GM19239 (cell line): ENCODE measurements at regions not wholly inside any gene's neighbourhood (a gene's known extent, or its start where the extent isn't known, plus 50 kb on each side); places are given as distances from the start of the nearest gene placed in this dataset.

Experiments used
- DNase-seq: peaks from one replicate; pipeline ENCODE4 v3.0.0; 2011; ENCODE audit warnings: low spot score; ENCODE audit not compliant: insufficient read length
- FAIRE-seq: peaks from 2 replicates; lab custom pipeline; 2011; peaks lifted over from hg19 to GRCh38; lab: Jason Lieb, UNC

DNA sequence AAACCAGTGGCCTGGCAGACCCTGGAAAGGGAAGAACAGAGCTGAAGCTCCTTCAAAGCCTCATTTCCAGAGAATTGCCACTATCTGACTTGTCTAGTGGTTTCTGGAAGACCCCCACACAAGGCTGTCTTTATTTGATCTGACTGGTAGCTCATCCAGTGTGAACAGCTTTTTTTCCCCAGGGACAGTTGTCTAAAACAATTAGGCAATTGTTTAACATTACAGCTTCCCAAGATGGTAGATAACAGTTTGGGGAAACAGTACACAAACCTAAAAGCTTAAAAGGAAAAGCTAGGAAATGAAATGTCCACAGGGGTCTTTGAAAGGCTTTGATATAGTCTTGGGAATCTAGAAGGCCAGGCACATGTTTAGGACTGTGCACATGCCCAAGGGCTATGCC lies 203.4 kb upstream of the CTBP2 start:
- no peak for FAIRE-seq
- DNase-seq, result no peak

DNA sequence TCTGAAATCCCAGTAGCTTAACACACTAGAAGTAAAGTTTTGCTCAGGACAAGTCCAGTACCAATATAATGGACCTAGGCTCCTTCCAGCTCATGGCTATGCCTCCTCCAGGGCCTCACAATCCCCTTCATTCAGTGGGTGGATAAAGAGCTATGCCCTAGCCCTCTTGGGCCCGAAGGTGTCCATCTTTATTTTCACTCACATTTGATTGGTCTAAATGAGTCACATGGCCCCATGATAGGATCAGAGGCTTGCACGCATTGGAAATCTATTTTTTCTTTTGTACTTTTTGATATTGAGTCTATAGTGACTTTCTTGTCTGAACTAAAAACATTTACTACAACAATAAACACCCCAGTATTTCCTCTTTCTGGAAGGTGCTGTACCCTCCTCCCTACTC lies 202.6 kb upstream of the CTBP2 start:
- no peak for DNase-seq
- no peak for FAIRE-seq

DNA sequence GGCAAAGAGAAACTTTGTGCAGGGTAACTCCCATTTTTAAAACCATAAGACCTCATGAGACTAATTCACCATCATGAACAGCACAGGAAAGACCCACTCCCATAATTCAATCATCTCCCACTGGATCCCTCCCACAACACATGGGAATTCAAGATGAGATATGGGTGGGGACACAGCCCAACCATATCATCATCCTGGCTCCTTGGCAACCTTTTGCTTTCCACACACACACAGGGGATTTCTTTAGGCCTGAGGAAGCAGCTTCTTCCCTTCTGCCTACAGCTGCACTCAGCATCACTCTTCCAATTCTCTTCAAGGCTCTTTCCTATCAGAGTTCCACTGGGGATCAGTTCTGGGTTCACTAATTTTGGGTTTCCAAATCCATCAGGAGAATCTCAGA lies 199.0 kb upstream of the CTBP2 start:
- FAIRE-seq (no peak), DNase-seq (no peak)

DNA sequence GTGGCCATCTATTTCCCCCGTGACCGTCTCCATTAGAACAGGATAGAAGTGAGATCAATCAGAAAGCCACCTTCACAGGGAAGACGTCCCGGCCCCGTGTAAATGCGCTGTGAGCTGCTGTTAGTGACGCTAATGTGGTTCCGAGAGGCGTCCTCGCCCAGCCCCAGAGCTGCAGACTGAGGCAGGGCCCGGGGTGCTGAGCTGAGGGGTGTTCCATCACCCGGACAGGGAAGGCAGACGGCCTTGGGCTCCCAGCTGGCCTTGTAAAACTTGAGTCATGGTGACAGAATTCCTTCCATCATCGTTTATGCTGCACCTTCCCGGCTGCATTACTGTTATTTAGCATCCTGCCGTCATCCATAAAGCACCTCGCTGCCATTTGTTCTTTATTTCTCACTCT lies 195.3 kb upstream of the CTBP2 start:
- FAIRE-seq, result no peak
- no peak for DNase-seq

DNA sequence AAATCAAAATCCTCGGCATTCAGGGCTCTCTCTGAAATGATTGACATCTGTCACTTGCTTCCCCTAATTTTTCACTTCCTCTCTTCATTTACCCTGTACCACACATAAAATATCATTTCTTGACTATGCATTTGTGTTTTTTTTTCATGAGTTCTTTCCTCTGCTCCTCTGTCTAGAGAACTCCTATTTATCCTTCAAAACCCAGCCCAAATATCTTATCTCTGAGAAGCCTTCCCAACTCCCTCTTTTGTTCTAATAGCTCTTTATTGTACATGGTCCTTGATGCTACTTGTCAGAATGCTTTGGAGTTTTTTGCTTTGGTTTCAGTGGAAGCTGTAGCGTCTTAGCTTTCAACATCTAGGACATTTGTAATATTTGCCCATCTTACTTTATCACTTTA lies 190.2 kb upstream of the CTBP2 start:
- DNase-seq (no peak), FAIRE-seq (no peak)

DNA sequence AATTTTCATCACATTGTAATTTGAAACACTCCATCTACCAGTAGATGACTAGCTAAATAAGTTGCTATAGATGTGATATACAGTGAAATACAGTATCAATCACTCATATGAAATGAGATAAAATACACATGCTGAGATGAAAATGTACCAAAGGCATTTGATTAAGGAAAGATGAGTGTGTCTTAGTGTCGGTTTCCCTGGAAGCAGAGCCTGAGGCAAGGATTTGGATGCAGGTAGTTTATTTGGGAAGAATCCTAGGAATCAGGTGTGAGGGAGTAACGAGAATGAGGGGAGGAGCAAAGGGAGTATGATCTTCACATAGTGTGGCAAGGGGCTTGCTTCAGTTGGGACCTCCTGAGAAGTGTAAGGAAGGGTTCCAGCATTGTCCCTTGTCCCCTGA lies 188.2 kb upstream of the CTBP2 start:
- DNase-seq (no peak), FAIRE-seq (no peak)

DNA sequence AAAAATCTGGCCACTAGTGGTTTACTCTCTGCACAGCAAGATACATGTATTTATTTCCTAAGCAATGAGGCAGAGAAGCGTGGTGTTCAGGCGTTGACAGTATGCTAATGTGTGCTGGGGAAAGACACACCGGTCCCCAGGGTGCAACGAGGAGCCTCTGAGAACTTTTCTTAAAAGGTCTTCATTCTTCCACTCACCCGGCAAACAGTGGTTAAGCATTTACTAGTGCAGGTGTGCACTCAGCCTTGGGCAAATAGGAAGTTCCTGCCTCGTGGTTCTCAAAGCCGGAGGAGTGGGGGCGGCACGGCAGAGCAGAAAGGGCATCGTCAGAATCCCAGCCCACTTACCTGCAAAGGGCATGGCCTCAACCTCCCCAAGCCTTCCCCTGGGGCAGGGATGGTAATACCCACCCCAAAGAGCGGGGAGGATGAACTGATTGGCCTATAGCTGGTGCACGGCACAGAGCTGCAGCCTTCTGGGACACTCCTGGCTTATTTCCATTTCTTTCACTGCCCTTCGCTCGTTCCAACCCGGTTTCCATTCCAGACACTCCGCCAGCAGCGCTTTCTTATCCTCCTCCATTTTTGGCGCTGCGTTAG lies 184.3 kb upstream of the CTBP2 start:
- FAIRE-seq, result peak; percentile 42

DNA sequence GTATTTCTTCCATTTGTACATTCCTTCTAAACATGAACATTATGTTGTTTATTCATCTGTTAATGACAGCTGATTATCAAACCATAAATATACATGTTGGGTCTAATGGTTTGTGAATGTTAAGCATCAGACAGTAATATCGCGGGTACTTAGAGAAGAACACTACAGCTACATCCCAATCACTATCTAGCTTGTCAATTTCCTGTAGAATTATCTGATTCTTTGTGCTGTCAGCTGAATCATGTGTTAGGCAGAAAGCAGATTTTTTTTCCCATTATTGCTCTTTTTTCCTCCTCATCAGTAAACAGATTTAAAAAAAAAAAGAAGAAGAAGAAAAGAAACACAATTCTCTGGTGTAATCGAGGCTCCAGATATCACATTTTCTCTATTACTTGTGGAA lies 183.6 kb upstream of the CTBP2 start:
- FAIRE-seq, result no peak
- no peak for DNase-seq

More for the DNA sequence above, 184.3 kb upstream of the CTBP2 start:
- DNase-seq, result peak; percentile 19

DNA sequence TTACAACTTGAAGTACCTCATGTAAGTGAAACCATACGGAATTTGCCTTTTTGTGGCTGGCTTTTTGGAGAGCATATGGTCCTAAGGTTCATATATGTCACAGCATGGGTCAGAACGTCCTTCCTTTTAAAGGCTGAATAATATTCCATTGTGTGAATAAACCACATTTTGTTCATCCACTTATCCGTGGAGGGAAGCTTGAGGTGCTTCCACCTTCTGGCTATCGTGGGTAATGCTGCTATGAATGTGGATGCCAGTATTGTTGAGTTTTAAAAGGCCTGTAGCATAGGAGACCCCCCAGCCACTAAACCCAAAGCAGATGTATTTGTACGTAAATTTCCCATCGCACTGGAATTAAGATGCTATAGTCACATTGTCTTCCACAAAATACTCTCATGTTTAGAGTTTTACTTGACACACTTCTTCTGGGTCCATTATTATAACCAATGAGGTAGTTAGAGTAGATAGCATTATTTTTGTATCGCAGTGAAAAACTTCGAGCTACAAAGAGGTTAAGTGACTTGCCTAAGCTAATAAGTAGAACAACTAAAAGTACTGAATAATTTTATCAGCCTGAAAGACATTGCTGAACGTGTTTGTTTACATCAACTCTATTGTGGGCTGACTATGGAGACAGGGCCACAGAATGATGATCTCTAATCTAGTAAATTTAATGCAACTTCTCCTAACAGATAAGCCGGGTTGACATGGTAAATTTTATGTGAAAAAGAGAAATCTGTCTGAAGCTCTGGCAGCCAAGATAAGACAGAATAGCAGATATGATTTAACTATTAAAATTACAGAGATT lies 183.0 kb upstream of the CTBP2 start:
- FAIRE-seq (no peak), DNase-seq (no peak)

DNA sequence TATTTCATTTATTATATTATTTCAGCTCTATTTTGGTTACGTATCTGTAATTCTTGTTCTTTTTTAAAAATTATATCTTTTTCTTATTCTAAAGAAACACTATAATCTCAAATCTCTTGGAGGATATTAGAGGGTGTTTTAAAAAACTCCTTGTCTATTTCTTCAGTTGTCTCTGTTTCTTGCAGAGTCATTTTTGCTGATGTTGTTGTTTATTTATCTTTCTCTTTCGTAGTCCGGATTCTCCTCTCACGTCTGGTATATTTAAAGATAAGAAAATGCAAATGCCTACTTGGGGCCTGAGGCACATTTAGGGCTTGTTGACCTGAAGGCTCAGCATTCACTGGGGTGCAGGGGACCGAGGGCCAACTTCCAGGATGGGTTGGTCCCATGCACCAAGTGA lies 181.2 kb upstream of the CTBP2 start:
- DNase-seq (no peak), FAIRE-seq (no peak)

DNA sequence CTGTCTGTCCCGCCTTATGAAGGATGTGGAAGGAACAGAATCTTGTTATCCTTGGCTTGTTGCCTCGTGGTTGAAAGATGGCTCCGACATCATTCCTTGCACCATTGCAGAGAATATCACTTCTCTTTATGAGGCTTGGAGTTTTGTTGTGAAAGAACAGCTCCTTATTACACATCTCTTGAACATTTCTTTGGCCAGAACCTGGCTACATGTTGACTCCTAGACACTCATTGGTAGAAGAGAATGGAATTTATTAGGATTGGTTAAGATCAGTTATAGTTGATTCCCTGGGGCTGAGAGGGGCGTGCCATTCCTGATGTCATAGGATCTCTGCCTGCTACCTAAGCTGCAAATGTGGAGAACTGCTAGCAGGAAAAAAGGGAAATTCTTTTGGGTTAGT lies 180.5 kb upstream of the CTBP2 start:
- FAIRE-seq (no peak), DNase-seq (no peak)

DNA sequence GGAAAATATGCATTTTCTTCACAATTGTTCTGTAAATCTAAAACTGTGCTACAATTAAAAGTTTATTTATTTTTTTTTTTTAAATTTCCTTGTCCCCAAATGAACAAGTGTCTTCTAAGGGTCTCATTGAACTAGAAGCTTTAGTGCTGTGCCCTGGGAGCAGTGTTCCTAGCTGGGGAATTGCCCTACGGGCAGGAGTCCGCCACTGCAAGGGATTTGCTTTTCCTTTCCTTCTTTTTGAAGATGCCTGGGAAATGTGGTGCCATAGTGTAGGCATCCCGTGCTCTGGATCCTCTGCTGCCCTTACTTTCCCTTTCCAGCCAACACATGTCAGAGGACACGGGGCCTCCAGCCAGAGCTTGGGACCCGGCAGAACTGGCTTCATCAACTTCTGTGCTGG lies 177.1 kb upstream of the CTBP2 start:
- FAIRE-seq, result no peak
- DNase-seq, result no peak

DNA sequence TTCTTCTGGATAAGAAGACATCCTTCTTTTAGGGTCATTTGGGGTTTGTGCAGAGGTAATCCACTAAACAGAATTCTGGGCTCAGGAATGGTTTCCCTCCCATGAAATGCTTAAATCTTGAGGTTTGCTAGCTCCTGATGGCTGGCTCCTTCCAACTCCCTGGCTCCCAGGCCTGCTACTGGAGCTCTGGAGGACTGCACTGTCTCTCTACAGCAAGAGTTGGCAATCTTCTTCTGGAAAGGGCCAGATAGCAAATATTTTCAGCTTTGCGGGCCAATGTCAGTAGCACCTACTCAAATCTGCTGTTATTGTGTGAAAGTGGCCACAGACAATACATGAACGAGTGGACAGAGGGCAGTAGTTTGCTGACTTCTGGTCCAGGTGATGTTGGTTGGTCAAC lies 174.2 kb upstream of the CTBP2 start:
- no peak for DNase-seq
- no peak for FAIRE-seq

DNA sequence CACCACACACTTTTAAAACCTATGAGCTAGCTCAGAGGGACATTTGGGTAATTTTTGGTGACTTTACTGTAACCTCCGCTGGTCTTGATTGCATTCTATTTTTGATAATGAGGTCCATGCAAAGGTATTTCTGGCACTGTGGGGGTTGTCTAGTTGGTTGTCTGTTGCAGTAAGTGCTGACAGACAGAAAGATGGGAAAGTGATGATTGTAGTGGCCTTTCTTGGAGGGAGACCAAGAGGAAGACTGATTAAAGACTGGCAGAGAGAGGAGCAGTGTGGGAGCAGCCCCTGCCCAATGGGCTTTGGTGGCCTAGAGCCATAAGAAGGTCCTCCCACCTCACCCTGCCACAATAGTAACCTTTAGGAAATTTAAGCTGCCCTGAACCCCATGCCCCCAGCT lies 173.4 kb upstream of the CTBP2 start:
- DNase-seq (no peak), FAIRE-seq (no peak)

DNA sequence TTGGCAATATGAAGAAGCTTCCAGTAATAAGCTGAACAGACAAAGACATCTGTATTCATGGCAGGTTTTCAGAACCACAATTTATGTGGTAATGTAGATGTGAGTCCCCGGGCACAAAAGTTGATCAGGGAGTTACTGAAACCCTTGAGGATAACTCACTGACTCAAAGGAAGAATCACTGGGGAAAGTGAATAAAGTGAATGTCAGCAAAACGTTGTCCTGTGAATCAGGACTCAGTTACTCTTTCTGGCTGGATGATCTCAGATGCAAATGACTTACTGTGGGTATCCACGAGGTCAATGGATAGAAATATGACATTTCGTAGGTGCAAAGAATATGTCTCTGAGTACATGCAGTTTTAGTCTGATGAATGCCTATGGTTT lies 172.8 kb upstream of the CTBP2 start:
- no peak for FAIRE-seq
- DNase-seq, result no peak

DNA sequence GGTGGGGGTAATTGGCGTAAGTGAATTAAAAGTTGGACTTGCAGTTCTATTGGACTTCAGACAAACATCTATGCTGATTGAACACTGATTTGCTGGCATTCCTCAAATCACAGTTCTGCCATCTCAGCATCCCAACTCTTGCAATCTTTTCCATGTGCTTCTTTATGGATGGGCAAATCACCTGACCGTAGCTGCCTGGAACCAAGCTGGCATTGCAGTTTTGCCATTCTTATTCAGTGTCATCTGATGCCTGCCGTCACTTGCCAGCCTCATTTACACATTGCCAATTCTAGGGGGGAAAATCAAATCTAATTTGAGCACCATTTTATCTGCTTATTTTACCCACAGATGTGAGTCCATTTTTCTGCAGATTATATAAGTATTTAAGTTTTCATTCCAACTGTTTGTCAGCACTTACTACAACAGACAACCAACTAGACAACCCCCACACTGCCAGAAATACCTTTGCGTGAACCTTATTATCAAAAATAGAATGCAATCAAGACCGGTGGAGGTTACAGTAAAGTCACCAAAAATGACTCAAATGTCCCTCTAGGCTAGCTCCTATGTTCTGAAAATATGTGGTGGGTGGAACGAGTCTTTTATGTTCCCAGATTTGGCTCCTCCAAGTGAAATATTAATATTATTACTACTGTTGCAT lies 172.3 kb upstream of the CTBP2 start:
- no peak for FAIRE-seq
- DNase-seq, result no peak

DNA sequence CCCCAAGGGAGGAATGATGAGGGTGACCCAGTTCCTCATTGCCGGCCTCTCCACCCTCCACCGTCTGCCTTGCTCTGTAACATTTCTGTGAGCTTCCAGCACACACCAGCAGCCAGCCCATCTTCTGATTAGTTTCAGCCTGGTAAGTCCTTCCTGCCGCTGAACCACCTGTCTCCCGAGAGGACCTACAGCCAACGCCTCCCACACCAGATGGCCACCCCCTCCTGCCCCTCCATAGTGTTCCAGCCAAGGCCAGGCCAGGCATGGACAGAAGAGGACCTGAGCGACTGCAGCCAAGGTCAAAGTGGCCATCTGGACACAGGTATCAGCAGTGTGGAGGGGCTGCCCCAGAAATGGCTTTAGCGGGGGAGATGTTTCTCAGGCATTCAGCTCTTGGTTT lies 170.7 kb upstream of the CTBP2 start:
- no peak for DNase-seq

DNA sequence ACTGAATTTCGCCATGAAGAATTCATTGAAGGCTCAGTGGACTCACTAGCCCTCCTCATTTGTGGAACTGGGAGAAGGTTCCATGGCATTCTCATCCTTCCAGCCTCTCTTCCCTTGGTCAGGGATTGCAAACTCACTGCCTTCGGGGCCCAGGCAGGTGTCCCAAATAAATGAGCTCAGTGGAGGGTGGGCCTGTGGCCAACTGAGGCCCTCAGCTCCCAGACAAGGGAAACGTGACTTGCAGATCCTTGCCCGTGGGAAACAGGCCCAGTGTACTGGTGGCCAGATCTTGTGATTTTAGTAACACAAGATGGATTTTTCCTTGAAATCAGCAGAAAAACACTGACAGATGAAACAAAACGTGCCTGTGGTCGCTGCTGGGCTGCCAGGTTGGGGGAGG lies 168.7 kb upstream of the CTBP2 start:
- DNase-seq (no peak), FAIRE-seq (no peak)

More for the DNA sequence above, 170.7 kb upstream of the CTBP2 start:
- FAIRE-seq, result no peak

DNA sequence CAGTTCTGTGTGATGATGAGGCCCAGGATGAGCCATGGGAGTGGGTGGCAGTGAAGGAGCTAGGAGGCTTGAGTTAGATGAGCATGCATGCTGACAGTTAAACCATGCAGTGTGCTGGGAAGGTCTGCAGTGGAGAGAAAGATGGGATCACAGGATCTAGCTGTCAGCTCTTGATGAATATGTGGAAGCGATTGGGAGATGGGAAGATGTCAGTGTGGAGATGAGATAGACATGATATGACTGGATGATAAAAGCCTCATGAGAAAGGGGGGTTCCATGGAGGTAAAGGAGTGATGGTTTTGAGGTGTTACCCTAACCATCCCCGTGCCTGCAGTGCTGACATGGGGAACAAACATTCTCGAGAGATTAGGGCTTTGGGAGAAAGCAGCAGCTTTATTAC lies 165.0 kb upstream of the CTBP2 start:
- FAIRE-seq, result no peak
- DNase-seq, result no peak

DNA sequence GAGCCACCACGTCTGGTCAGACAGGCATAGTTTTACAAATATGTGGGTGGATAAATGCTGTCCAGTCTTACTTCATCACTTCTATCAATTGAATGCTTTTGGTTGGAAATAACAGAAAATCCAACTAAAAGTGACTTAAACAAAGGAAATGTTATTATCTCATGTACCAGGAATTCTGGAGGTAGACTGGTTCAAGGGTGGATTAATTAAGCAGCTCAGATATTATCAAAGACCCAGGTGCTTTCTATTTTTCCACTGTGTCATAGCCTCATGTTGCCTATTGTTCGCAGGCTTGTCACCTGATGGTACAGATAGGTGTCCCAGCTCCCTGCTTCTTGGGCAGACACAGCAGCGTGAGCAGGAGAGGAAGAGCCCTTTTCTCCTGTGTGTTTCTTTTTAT lies 156.1 kb upstream of the CTBP2 start:
- no peak for FAIRE-seq
- DNase-seq, result no peak

DNA sequence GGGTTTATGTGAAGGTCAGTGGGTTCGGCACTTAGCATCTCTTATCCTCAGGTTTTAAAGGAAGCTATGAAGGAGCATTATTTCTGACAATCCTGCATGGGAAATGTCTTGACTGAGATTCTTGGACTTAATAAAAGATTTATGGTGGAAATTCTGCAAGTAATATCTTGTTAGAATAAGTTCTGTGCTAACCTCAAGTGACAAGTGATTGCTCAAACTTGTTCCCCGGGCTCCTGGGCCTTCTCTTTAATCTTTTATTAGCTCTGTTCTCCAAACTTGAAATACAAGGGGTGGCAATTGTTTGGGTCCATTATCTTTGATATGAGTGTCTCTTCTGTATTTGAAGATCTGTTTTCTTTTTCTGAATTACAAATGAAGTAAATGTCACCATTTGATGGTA lies 140.6 kb upstream of the CTBP2 start:
- FAIRE-seq (no peak), DNase-seq (no peak)

DNA sequence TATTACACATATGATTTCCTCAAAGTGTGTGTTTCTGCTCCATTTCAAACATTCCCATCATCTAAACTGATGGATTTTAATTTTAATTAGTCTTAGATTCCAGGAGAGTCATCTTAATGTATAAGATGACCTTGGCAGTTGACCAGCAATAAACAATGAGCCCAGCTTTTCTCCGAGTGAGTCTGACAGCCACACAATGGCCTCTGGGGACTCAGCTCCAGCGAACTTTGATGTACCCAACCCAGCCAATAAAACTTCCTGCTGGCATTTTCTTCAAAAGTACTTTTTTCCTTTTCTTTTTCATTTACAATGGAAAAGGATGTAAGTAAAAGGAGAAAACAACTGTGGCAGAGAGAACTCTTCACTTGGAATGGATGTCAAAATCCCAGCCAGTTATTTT lies 139.1 kb upstream of the CTBP2 start:
- FAIRE-seq (no peak), DNase-seq (no peak)
